GM12874 (cell line): ENCODE measurements at regions not wholly inside any gene's neighbourhood (a gene's known extent, or its start where the extent isn't known, plus 50 kb on each side); places are given as distances from the start of the nearest gene placed in this dataset.

ENCODE experiments used
- TF ChIP-seq, protein P1 (sequence below): IDR thresholded peaks from 2 replicates; pipeline ENCODE4 v1.5.1; 2011; ENCODE audit warnings: low read depth, mild to moderate bottlenecking, control low read depth, low read length, moderate library complexity; ENCODE audit not compliant: insufficient read depth

DNA sequence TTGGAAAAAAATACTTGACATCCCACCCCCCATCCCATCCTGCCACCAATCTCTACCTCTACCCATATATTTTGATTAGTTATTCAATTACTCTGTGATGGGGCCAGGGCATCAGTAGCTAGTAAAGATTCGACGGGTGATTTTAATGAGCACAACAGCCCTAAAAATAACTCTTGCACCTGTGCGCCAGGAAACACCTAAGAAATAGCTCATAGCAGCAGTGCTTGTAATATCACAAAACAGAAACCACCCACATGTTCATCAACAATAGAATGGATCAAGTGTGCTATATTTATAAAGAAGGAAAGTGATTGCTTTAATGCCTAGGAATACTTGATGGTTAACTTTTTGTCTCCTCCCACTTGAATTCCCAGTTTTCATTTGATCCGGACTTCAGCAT is 225.6 kb upstream of the LCORL start:
- TF ChIP-seq, protein P1, sequence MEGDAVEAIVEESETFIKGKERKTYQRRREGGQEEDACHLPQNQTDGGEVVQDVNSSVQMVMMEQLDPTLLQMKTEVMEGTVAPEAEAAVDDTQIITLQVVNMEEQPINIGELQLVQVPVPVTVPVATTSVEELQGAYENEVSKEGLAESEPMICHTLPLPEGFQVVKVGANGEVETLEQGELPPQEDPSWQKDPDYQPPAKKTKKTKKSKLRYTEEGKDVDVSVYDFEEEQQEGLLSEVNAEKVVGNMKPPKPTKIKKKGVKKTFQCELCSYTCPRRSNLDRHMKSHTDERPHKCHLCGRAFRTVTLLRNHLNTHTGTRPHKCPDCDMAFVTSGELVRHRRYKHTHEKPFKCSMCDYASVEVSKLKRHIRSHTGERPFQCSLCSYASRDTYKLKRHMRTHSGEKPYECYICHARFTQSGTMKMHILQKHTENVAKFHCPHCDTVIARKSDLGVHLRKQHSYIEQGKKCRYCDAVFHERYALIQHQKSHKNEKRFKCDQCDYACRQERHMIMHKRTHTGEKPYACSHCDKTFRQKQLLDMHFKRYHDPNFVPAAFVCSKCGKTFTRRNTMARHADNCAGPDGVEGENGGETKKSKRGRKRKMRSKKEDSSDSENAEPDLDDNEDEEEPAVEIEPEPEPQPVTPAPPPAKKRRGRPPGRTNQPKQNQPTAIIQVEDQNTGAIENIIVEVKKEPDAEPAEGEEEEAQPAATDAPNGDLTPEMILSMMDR = no peak

DNA sequence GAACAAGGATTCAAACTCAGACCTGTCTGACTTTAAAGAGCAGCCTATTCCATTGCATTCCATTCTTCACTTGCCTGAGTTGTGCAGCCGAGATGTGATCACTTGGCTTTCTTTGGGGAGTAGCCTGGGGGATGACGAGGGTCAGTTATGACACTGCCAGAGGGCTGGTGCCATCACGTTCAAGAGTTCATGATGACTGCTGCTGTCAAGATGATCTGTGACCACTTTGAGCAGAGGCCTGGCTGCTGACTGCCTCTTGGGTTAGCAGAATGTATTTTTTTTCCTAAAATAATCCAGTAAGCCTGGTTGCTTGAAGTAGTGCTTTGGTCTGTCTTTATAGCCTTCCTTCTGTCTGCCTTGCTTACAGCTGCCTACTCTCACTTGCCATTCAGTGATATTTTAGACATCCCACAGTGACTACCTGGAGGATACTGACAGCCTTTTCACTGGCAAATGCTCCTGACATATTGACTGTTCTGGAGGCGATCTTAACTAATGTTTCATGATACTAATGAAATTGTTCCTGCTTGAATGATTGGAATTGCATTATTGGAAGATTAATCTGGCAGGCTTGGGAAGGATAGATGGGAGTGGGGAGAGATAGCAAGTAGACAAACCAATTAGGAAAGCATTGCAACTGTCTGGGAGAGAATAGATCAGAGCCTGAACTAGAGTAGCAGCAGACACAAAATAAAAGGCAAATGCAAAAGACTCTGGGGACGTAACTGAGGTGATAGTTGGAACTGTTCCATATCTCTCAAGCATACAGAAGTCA is 221.6 kb upstream of the LCORL start:
- TF ChIP-seq, protein P1 = no peak

DNA sequence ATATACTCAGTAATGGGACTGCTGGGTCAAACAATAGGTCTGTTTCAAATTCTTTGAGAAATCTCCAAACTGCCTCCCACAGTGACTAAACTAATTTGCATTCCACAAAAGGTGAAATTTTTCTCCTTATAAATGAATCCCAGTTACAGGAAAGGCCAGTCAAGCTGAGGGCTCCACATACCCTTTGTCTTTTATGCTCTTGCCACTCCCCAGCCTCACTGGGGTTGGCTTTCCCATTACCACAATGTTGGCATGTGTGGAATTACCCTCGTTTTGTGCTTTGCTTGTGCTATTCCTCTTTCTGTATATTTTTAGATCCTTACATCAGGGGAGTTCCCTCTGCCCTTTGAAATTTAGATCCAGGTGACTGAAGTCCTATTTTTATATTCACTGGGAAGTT is 220.2 kb upstream of the LCORL start:
- TF ChIP-seq, protein P1 = no peak

DNA sequence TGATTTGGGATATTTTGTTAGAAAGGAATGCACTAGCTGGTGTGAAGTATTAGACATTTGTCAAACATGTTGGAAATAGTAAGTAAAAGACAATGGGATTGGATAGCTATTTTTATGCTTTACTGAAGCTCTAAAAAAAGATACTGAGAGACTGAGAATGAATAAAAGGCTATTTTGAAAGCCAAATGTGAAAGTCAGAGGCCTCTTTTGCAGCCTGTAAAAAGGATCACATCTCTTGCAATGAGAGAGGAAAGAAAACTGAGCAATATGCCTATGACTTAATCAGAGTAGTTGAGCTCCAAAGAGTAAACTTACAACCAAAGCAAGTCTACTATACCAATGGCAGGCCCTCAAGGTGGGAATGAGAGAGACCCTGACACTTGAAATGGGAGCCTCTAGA is 212.6 kb upstream of the LCORL start:
- TF ChIP-seq, protein P1 = no peak

DNA sequence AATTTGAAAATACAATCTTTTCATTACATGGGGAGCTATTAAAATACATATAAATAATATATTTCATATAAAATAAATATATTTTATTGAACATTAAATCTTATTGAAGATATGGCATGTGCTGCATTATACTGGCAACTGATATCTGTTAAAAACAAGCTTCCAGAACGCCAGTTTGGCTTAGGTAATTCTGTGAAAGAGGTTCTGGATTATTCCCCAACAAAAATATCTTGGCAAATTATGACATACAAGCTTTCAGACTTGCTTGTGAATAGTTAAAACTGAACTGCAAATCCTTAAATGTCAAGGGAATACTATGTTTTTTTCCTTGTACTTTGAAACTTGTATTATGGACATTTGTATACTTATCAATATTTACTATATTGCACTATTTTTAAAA is 210.2 kb upstream of the LCORL start:
- TF ChIP-seq, protein P1 = no peak

DNA sequence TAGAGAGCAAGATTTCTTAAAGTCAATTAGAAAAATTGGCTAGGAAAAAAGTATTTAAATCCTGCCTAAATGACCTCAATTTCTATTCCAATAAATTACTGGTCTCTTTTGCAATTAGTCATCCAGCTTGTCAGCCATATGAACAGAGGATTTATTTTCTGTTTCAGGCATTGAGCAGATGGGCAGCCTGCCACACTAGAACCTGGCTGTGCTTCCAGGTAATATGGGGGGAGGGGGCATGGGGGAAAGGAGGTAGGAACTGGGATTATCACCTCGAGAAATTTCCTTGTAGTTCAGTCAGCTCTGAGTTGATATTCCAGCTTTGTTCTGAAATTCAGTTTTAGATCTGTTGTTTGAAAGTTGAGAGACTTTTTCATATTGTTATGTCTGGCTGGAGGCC is 206.3 kb upstream of the LCORL start:
- TF ChIP-seq, protein P1 = no peak

DNA sequence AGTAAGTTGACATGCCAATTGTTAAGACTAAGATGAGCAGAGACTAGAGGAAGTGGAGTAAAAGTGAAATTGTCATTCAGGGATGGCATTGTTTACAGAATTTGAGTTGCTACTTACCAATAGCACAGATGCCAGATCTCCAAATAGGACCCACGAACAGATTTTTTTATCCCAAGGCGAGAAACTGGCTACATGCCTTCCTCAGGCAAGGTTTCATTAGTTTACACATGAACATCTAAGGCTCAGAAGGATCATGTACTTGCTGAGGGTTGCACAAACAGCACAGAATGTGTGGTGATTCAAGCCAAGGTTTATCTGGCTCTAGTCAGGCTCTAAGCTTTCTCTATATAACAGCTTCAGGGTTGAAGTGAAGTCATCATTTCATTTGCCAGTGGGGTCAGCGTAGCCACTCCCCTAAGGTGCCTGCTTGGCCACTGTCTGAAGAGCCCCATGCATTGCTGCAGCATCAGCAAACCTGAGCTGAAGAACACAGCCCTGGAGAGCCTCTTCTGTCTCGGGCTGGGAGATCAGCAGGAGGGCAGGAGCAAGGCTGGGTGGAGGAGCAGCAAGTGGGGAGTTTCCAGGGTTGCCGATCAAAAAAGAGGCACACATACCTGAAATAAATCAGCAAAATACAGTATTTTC is 193.0 kb upstream of the LCORL start:
- TF ChIP-seq, protein P1 = no peak
